AG04450 (cell line): ENCODE measurements at regions not wholly inside any gene's neighbourhood (a gene's known extent, or its start where the extent isn't known, plus 50 kb on each side); places are given as distances from the start of the nearest gene placed in this dataset.

ENCODE experiments used
- CTCF ChIA-PET: fragments of 300-600, 350-600 bp; formaldehyde crosslinking; extraction: SDS; loops from one replicate; lab custom pipeline; 2022; ENCODE audit warnings: antibody characterized with exemption, inconsistent platforms; lab: Charles Lee
- POLR2A ChIA-PET: fragments of 350-600 bp; formaldehyde crosslinking; extraction: SDS; loops from one replicate; lab custom pipeline; 2021; ENCODE audit warnings: antibody characterized with exemption, inconsistent platforms; lab: Yijun Ruan, JAX
- DNase-seq: peaks from one replicate; pipeline ENCODE4 v3.0.0-alpha.2; 2011; ENCODE audit warnings: low read depth, low spot score
- H3K27ac ChIP-seq: one replicate; pipeline ENCODE4 v1.5.1; 2012; ENCODE audit warnings: low read depth, low read length, control low read depth
- H3K27me3 ChIP-seq: one replicate; pipeline ENCODE4 v1.6.0; 2012; ENCODE audit warnings: low read length; ENCODE audit not compliant: control insufficient read depth, insufficient read depth
- H3K4me3 ChIP-seq: 2 replicates; pipeline ENCODE4 v1.5.1; 2011; ENCODE audit warnings: mild to moderate bottlenecking, low read depth, low read length, control low read depth
- H3K9me3 ChIP-seq: 2 replicates; pipeline ENCODE4 v1.5.1; 2012; ENCODE audit warnings: low read length; ENCODE audit not compliant: control insufficient read depth, insufficient read depth
- TF ChIP-seq, protein P1 (sequence below): IDR thresholded peaks from 2 replicates; pipeline ENCODE4 v1.5.1; 2011; ENCODE audit warnings: low read depth, low read length, control low read depth, inconsistent platforms

DNA sequence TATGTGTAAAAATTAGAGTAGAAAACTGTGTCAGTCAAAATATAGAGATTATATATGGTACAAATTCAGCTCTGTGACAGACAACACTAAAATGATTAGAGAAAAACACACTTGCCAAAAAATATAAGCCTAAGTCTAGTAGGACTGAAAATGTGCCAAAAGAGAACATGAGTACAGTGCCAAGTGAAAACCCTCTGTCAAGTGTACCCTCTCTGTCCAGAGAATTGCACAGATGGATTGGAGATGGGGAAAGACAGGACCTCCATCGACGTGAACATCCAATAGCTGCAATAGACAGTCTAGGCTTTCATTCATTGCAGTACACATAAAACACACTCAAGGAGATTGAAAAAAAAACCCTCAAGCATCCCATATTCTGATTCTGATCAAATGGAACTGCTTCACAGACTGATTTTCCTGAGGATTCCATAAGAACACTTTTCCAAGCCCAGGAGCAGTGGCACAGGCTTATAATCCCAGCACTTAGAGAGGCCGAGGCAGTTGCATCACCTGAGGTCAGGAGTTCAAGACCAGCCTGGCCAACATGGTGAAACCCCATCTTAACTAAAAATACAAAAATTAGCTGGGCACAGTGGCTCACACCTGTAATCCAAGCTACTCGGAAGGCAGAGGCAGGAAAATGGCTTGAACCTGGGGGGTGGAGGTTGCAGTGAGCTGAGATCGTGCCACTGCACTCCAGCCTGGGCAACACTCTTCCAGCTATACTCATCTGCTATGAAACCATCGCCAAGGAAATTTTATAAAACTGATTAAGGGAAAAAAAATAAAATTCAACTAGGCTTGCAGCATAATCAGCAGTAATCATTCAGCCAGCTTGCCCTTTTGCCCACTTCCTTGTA, 110.0 kb upstream of the TRIM24 start:
- Histone ChIP-seq H3K4me3 (no peak overlapping the region), H3K27me3 (no peaks in the 10 kb centered on the region), H3K9me3 (peaks cover 42% of the 10 kb centered on the region), H3K27ac (no peak overlapping the region)
- ChIA-PET CTCF (no interaction called here), POLR2A (no interaction called here)
- TF ChIP-seq, protein P1, sequence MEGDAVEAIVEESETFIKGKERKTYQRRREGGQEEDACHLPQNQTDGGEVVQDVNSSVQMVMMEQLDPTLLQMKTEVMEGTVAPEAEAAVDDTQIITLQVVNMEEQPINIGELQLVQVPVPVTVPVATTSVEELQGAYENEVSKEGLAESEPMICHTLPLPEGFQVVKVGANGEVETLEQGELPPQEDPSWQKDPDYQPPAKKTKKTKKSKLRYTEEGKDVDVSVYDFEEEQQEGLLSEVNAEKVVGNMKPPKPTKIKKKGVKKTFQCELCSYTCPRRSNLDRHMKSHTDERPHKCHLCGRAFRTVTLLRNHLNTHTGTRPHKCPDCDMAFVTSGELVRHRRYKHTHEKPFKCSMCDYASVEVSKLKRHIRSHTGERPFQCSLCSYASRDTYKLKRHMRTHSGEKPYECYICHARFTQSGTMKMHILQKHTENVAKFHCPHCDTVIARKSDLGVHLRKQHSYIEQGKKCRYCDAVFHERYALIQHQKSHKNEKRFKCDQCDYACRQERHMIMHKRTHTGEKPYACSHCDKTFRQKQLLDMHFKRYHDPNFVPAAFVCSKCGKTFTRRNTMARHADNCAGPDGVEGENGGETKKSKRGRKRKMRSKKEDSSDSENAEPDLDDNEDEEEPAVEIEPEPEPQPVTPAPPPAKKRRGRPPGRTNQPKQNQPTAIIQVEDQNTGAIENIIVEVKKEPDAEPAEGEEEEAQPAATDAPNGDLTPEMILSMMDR = no peak
- no peak for DNase-seq

DNA sequence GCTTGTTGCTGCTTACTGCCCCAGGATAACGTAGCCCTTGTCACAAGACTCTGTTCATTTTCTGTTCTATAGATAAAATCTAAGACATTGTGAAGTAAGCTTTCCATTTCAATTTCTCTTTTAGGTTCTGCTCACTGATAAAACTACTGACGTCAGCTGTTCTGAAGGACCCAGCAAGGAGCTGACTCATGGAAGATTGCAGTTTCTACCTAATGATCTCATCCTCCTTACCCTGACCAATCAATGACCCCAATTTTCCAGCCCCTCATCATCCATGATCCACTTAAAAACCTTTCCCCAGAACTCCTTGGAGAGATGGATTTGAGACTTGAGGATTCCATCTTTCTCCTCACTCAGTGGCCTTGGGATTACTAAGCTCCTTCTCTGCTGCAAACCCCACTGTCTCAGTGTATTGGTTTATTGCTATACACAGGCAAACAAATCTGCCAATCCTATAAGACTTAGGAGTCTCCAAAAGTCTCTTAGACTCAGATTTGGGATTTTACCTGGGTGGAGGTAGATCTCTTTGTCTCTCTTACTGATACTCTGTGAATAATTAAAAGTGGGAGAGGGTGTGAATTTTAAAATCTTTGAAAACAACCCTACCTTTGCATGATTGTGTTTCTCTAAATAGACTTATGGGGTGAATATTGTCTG, 109.2 kb upstream of the TRIM24 start:
- H3K27ac ChIP-seq = no peak overlapping the region
- ChIA-PET CTCF (no interaction called here), POLR2A (no interaction called here)
- no peak for DNase-seq
- H3K9me3 ChIP-seq = peaks cover 38% of the 10 kb centered on the region
- H3K4me3 ChIP-seq = no peak overlapping the region
- TF ChIP-seq, protein P1 = no peak
- no peaks in the 10 kb centered on the region for H3K27me3 ChIP-seq

DNA sequence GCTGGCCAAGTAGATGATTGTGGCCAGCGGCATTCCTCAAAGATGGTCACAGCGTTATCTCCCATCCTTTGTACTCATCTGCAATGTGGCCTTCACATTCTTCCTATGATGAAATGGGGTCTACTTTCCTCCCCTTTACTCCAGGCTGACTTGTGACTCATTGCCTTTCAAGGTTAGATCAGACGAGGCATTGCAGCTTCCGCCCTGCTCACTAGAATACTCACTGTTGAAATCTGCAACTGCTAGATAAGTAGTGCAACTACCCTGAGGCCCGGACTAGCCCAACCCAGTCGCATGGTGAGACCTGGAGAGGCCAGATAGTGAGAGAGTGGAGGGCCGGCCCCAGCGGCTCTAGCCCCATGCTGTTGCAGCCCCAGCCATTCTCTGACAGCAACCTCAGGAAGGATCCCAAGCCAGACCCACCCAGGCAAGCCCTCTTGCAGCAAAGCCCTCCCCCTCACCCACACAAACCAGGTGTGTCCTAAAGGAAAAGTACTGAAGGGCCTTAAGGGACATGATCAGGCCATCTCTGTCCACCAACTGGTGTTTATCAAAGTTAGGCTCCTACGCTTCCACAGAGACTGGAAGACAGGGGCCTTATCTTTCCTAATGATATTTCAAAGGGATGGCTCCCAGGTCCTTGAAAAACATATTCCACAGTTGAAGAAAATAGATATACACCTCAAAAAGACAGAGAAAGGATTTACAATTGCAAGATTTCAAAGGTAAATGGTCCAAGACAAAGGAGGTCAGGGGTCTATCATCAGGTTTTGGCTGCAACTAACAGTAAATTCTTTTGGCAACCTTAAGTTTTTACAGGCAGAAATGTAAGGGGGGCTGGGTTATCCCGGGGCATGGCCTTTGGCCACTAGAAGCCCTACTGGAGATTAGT, 107.2 kb upstream of the TRIM24 start:
- POLR2A ChIA-PET = no interaction called here
- no peak for DNase-seq
- CTCF ChIA-PET = no interaction called here

DNA sequence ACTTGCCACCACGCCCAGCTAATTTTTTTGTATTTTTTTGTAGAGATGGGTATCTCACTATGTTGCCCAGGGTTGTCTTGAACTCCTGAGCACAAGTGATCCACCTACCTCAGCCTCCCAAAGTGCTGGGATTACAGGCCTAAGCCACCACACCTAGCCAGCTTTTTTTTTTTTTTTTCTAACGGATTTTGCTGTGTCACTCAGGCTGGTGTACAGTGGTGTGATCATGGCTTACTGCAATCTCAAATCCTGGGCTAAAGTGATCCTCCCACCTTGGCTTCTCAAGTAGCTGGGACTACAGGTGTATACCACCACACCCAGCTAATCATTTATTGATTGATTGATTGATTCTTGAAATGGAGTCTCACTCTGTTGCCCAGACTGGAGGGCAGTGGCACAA, 106.0 kb upstream of the TRIM24 start:
- no peak for DNase-seq
- Histone ChIP-seq H3K27ac (no peak overlapping the region), H3K4me3 (no peak overlapping the region), H3K27me3 (no peaks in the 10 kb centered on the region), H3K9me3 (peaks cover 48% of the 10 kb centered on the region)
- ChIA-PET POLR2A (no interaction called here), CTCF (no interaction called here)
- TF ChIP-seq, protein P1 = no peak

More for the DNA sequence above, 107.2 kb upstream of the TRIM24 start:
- Histone ChIP-seq H3K27me3 (no peaks in the 10 kb centered on the region), H3K9me3 (peaks cover 47% of the 10 kb centered on the region), H3K27ac (no peak overlapping the region), H3K4me3 (no peak overlapping the region)
- TF ChIP-seq, protein P1 = no peak
